Panc1 (cell line): ENCODE measurements at regions not wholly inside any gene's neighbourhood (a gene's known extent, or its start where the extent isn't known, plus 50 kb on each side); places are given as distances from the start of the nearest gene placed in this dataset.

ENCODE experiments used
- ATAC-seq: fragments of 200-7000 bp; cut with Tn5 transposase; 2 replicates; pipeline ENCODE4 v1.9.1; 2020; ENCODE audit warnings: mild to moderate bottlenecking, moderate library complexity
- BruUV-seq: library from RNA; stranded (reverse); fragments of 400-500 nt; replicated peaks from 2 replicates; lab custom pipeline; 2021; lab: Mats Ljungman, UMichigan
- CTCF ChIA-PET: fragments of 300-600 bp; sonication (Branson Sonifier 250); formaldehyde crosslinking; loops from one replicate; lab custom pipeline; 2022; ENCODE audit warnings: antibody characterized with exemption; lab: Charles Lee
- POLR2A ChIA-PET: fragments of 300-600 bp; sonication (Branson Sonifier 250); formaldehyde crosslinking; loops from one replicate; lab custom pipeline; 2022; ENCODE audit warnings: antibody characterized with exemption; lab: Charles Lee
- DNase-seq: peaks from one replicate; pipeline ENCODE4 v3.0.0-alpha.2; 2010; ENCODE audit warnings: low read depth, low spot score
- H3K27ac ChIP-seq: 2 replicates; pipeline ENCODE4 v1.5.1; 2011; ENCODE audit warnings: mild to moderate bottlenecking, low read length, inconsistent platforms
- H3K27me3 ChIP-seq: fragments of 200-500 bp; sonication (Bioruptor generic); 2 replicates; pipeline ENCODE4 v1.6.0; 2014; ENCODE audit warnings: low read length, inconsistent platforms; ENCODE audit not compliant: control insufficient read depth, insufficient read depth
- H3K36me3 ChIP-seq: fragments of 200-500 bp; sonication (Bioruptor generic); 2 replicates; pipeline ENCODE4 v1.5.1; 2014; ENCODE audit warnings: inconsistent platforms, mild to moderate bottlenecking, low read length, moderate library complexity; ENCODE audit not compliant: control insufficient read depth, insufficient read depth
- H3K4me1 ChIP-seq: 2 replicates; pipeline ENCODE4 v1.5.1; 2011; ENCODE audit warnings: inconsistent platforms, mild to moderate bottlenecking, low read length, moderate library complexity; ENCODE audit not compliant: control insufficient read depth, insufficient read depth
- H3K4me3 ChIP-seq, 2 experiments: 2 replicates each; pipeline ENCODE4 v1.5.1; 2011 to 2012; ENCODE audit warnings: low read depth in 2 of 2, low read length in 2 of 2, mild to moderate bottlenecking in 2 of 2, inconsistent platforms in 1 of 2, moderate library complexity in 1 of 2
- H3K9me3 ChIP-seq: fragments of 200-500 bp; sonication (Bioruptor generic); 2 replicates; pipeline ENCODE4 v1.5.1; 2014; ENCODE audit warnings: low read depth, mild to moderate bottlenecking, inconsistent platforms, low read length, moderate library complexity; ENCODE audit not compliant: control insufficient read depth, insufficient read depth
- CTCF ChIP-seq: fragments of 450-650 bp; IDR thresholded peaks from 2 replicates; pipeline ENCODE4 v1.5.1; 2017; ENCODE audit warnings: mild to moderate bottlenecking
- POLR2AphosphoS5 ChIP-seq: IDR thresholded peaks from 2 replicates; pipeline ENCODE4 v1.6.1; 2012; ENCODE audit warnings: mild to moderate bottlenecking, low read depth, low read length, moderate library complexity
- REST ChIP-seq, 2 experiments: IDR thresholded peaks; 2 replicates each; pipeline ENCODE4 v1.6.1; 2011 to 2012; ENCODE audit warnings: low read depth in 2 of 2, control low read depth in 1 of 2, low read length in 1 of 2, mild to moderate bottlenecking in 1 of 2, moderate library complexity in 1 of 2; ENCODE audit not compliant: insufficient read depth in 1 of 2
- SIN3A ChIP-seq: IDR thresholded peaks from 2 replicates; pipeline ENCODE4 v1.6.1; 2012; ENCODE audit warnings: low read depth, mild to moderate bottlenecking, low read length, moderate library complexity, borderline replicate concordance; ENCODE audit not compliant: insufficient read depth
- TCF7L2 ChIP-seq: IDR thresholded peaks from 2 replicates; pipeline ENCODE4 v1.6.1; 2011; ENCODE audit warnings: mild to moderate bottlenecking, low read depth, low read length, inconsistent platforms
- in situ Hi-C: cut with HindIII; loops from 2 replicates; pipeline ENCODE4 v1.10.0; 2016; ENCODE audit warnings: low sequenced_read_pairs, low pct_unique_long_range_greater_than_20kb
- intact Hi-C: fragments of 100-400 bp; cut with micrococcal nuclease; formaldehyde crosslinking; loops from one replicate; pipeline ENCODE4 v1.10.0; 2022; ENCODE audit not compliant: unreplicated experiment

- H3K27ac ChIP-seq: no peak overlapping the region
- ATAC-seq: no peak
- DNase-seq: no peak
- POLR2A ChIA-PET: no interaction called here
- H3K36me3 ChIP-seq: no peaks in the 10 kb centered on the region
- intact Hi-C loops: no loop called here
- no peak for TF ChIP-seq CTCF
- TF ChIP-seq SIN3A: no peak
- no peak for TF ChIP-seq REST (IDR thresholded peaks at IDR 0.05; ENCODE audit: insufficient read depth in 1 of 2, low read depth in 2 of 2, low read length in 1 of 2)
- no peak for TF ChIP-seq POLR2AphosphoS5
- TF ChIP-seq TCF7L2: no peak
- H3K4me3 ChIP-seq: no peak overlapping the region
- H3K27me3 ChIP-seq: no peaks in the 10 kb centered on the region
- CTCF ChIA-PET: interaction anchor here (0.6 kb wide), 1 partner anchor 808 kb away, joined by 3 read pairs; no protein-coding TSS in a partner anchor
- in situ Hi-C loops: no loop called here
- BruUV-seq: no TSS peak
- peaks cover 18% of the 10 kb centered on the region for H3K9me3 ChIP-seq
- H3K4me1 ChIP-seq: no peaks in the 10 kb centered on the region
Measured at GRCh38 chr11:104490182-104490581, 326.2 kb upstream of the PDGFD start.

- CTCF ChIA-PET: no interaction called here
Measured at GRCh38 chr11:104488561-104488960, 324.6 kb upstream of the PDGFD start.

More at GRCh38 chr11:104488561-104488960, 324.6 kb upstream of the PDGFD start:
- H3K27me3 ChIP-seq: no peaks in the 10 kb centered on the region
- no peak overlapping the region for H3K27ac ChIP-seq
- H3K9me3 ChIP-seq: peaks cover 18% of the 10 kb centered on the region
- no peak for ATAC-seq
- no peak for DNase-seq
- POLR2A ChIA-PET: no interaction called here
- H3K36me3 ChIP-seq: no peaks in the 10 kb centered on the region
- no TSS peak for BruUV-seq
- no peaks in the 10 kb centered on the region for H3K4me1 ChIP-seq
- intact Hi-C loops (no loop called here), in situ Hi-C loops (no loop called here)
- H3K4me3 ChIP-seq: no peak overlapping the region
- TF ChIP-seq POLR2AphosphoS5: no peak
- no peak for TF ChIP-seq REST (IDR thresholded peaks at IDR 0.05; ENCODE audit: insufficient read depth in 1 of 2, low read depth in 2 of 2, low read length in 1 of 2)
- no peak for TF ChIP-seq TCF7L2
- TF ChIP-seq CTCF: no peak
- TF ChIP-seq SIN3A: no peak
